RPMI7951 (cell line): ENCODE measurements at regions not wholly inside any gene's neighbourhood (a gene's known extent, or its start where the extent isn't known, plus 50 kb on each side); places are given as distances from the start of the nearest gene placed in this dataset.

Source experiments
- DNase-seq: peaks from one replicate; pipeline ENCODE4 v3.0.0-alpha.2; 2012; ENCODE audit warnings: low read depth

DNA sequence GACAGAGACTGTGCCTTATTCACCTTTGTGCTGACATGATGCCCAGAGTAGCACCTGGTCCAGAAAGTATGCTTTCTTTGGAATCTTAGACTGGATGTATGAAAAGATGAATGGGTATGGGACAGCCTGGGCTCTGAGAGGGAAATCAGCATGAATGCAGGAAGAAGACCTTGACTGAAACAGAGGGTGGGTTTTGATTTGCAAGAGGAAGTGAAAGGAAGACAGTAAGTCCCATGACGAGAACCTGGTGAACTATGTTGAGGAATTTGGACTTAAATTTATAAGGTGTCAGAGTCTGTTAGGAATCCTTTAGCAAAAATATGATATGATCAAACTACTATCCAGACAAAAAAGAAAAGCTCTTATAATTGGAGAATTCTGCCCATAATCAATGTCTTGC, 301.9 kb downstream of the SPRY2 start:
- no peak for DNase-seq

DNA sequence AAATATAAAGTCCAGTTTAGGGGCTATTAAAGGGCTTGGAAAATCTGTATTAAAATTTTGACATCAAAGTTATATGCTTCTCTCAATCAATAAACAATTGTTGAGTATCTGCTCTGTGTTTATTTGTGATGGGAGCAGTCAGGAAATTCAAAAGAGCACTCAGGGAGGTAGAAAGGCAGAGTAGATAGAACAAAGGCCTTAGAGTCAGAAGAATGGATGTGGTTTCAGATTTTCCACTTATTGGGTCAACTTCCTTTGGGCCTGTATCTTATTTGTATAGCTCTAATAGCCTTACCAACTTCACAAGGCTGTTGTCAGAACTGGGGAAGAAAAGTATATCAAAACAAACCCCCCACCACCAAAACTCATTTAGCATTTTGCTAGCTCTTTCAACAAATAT, 302.6 kb downstream of the SPRY2 start:
- DNase-seq, result no peak

DNA sequence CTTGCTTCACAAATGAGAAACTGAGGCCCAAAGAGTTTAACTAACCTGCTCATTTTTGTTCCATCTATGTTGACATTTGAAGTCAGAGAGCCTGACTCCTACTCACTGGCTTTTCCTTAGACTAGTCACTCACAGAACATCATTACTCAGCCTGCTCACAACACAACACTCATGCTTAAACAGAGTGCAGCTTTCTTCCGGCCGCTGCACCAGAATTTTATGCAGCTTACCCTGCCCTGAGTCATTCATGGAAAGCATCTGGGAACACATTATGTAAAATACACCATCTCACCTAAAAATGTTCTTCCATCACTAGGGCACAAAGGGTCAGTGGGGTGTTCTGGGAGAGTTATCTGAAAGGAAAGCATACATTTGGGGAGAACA, 303.4 kb downstream of the SPRY2 start:
- DNase-seq, result peak; percentile 91

DNA sequence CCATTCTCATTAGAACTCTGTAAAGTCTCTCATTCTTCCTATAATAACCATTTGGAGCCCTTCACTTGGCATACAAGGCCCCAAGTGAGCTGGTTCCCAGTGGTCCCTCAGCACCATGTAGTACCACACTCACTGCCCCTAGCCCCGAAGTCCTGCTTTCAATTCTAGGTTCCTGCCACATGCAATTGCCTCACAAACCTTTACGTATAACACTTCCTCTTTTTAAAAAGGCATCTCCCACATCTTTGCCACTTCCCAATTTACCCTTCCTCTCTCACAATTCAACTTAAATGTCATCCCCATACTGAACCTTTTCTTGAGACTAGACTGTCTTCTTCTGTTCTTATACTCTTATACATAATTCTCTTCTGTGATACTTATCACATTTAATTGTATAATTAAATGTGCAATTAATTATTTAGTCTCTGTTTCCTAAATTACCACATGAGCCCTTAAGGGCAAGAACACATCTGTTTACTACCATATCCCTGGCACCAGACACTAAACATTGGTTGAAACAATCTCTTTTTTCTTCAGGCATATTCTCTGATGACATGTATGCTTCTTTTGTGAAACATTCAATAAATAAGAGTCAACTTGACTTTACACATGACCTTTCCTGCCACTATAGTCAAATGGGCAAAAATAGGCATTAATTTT, 304.0 kb downstream of the SPRY2 start:
- DNase-seq, result no peak

DNA sequence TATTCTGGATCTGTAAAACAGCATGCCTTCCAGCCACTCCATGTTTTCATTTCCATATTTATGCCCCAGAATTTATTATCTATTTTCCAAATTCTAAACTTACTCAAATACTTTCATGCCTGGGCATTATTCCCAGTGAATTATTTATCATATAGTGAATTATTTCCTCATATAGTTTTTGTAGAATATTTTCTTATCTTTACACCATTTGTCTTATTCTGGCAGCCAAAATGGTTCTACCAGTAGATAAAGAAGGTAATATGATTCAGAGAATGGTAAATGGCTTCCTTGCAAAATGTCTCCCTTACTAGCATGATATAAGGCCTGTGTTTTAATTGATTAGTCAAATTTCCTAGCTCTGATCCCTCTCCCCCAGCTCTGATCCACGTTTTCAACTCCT, 305.8 kb downstream of the SPRY2 start:
- no peak for DNase-seq

DNA sequence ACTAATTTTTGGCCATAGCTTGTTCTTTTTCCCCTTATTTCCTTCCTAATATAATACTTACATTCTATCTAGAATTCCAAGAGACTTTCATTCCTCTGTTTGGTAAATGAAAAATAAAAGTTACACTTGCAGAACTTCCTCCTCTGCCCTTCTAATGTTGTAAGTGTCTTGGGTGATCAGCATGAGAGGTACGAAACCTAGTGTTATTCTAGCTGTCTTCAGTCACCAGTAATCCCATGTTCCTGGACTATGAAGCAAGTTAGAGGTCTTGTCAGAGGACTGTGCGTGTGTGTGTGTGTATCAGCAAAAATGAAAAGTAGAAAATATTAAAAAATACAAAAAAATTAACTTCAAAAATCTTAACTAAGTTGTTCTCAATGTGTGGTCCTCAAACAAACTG, 307.0 kb downstream of the SPRY2 start:
- no peak for DNase-seq

DNA sequence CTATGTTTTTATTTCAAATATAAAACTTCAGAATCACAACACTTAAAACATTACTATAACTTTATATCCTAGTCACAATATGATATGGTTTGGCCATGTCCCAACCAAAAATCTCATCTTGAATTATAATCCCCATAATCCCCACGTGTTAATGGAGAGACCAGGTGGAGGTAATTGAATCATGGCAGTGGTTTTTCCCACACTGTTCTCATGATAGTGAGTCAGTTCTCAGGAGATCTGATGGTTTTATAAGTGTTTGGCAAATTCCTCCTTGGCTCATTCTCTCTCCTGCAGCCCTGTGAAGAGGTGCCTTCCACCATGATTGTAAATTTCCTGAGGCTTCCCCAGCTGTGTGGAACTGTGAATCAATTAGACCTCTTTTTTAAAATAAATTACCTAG, 307.6 kb downstream of the SPRY2 start:
- peak; percentile 47 for DNase-seq

DNA sequence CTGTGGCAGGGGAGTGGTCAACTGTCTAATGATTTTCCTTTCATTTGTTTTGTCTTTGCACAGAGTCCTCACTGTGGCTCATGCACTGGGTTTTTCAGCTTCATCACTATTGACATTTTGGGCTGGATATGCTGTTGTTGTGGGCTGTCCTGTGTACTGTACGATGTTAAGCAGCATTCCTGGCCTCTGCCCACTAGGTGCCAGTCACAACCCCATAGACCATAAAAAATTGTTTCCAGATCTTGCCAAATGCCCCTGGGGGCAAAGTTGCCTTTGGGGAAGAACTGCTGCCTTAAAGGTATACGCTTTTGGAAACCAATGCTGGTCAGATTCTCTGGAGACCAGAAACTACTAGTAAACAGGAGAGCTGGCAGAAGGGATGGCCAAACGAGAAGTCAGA, 310.4 kb downstream of the SPRY2 start:
- peak; percentile 87 for DNase-seq

DNA sequence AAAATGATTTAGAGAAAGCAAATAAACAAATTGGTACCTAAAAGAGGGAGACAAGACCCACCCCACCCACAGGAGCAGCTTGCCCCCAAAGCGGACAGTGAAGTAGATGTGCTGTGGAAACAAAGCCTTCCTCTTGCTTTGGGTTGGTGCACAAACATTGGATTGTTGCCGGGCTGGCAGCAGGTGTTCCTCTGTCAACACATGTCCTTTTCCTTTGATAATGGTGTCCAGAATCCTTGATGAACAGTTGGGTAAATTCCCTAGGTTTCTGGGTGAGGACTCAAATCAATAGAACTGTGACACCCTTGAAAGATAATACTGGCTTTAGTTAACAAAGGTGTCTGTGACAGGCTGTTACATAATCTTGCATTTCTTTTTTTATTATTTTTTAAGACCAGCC, 311.8 kb downstream of the SPRY2 start:
- DNase-seq, result no peak

DNA sequence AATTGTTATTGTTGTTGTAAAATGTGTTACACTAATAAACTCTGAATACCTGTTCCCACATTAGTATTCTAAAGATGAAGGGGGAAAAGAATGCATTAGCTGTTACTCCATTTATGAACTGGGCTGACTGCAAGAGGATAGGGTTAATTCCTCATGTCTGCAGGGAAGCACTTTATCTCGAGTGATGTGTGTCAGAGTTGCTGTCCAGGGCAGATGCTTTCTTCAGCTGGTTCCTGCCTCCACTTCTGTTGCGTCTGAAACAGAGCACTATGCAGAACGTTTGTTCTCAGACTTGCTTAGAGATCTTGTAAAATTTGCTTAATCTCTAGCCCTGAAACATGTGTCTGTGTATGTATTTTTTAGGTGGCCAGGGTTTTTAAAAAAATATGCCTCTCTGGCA, 318.8 kb downstream of the SPRY2 start:
- DNase-seq, result no peak

DNA sequence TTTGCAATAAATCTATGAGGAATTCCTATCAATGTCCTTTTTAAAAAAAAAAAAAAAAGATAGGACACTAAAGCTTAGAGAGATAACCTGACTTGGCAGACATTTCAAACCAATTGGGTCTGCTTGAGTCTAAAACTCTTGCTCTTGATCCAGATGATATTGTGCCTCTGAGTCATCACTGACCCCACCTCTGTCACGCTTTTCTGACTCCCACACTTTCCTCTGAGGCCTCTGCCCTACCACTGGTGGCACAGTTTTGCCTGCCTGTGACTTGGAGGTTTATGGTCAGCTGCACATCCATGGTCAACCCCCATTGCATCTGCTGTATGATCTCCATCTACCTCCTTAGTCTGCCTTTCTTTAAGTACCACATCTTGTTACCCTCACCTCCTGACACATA, 328.7 kb downstream of the SPRY2 start:
- DNase-seq, result peak; percentile 87

DNA sequence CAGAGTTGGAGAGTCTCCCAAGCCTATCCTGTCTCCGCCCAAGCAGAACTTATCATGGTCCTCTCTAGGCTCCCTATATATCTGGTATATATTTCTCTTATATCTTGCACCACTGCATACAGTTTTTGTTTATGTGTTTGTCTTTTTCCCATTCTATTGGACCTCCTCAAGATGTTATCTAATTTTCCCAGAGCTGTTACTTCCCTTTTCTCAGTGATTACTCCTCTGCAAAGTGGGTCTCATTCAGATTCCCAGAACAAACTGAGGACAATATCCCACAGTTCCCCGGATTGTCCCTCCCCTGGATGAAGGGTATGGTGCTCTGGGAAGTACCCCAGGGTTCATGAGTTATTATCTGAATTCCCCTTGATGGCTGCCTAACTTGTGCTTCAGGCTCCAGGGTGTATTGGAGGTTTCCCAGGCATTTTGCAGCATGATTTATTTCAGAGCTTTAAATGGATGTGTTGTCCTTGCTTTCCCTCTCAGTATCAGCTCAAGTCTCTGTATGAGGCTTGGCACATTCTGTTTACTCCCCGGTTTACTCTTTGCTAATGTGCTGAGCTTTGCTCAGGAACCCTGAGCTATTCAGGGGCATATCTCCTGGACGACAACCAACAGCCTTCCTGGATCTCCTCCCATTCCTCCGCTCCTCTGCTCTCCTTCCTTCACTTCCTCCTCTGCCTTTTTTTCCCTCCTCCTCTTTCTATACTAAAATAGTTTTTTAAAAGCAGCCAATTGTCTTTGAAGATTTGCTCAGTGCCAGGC, 329.3 kb downstream of the SPRY2 start:
- peak; percentile 64 for DNase-seq

DNA sequence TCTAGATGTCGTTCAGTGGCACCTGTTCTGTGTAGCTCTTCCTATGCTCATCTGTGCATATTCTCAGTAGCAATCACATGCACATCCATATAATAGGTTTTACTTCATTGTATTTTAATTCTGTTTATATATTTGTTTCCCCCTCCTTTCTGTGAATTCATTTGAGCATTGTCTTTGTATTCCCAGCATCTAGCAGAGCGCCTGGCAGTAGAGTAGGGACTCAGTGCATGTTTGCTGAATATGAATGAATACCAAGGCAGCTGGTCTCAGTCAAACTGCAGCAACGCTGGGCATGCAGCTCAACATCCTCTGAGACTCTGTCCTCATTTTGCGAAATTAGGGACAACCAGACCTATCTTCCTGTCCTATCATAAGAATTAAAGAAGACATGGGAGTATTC, 330.1 kb downstream of the SPRY2 start:
- no peak for DNase-seq

DNA sequence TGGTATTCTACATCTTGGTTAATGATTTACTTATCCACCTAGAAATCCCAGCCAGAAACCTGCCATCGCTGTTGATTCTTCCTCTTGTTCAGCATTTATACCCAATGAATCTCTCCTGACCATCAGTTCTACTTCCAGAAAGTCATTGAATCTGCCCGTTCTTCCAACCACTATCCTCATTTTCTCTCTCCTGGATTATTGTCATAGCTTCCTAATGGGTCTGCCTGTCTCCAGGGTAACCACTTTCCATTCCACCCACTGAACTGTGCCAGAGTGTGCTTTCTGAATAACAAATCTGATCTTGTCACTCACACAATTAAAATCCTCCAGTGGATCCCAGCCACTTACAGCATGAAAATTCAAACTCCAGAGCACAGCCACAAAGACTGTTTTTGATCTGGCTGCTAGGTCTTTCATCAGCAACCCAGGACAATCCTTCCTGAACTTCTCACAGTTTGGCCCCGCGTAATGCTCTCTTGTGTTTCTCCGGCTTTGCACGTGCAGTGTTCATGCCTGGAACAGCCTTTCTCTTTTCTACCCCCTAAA, 330.6 kb downstream of the SPRY2 start:
- DNase-seq, result no peak

DNA sequence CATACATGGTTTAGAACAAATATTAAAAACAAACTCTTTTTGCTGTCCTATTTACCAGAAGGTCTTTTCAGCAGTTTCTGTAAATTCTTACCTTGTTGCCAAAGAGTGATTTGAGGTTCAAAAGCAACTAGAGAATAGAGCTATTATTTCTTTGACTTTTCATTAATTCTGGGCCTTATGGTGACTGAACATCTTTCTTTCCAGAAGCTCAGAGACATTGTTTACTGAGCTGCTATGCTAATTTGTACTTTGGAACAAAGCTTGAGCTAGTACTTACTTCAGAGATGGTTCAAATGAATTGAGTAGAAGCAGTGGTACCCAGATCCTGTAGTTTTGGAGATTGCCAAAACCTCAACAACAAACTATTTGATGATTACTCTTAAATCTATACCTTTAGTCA, 331.2 kb downstream of the SPRY2 start:
- DNase-seq, result no peak

DNA sequence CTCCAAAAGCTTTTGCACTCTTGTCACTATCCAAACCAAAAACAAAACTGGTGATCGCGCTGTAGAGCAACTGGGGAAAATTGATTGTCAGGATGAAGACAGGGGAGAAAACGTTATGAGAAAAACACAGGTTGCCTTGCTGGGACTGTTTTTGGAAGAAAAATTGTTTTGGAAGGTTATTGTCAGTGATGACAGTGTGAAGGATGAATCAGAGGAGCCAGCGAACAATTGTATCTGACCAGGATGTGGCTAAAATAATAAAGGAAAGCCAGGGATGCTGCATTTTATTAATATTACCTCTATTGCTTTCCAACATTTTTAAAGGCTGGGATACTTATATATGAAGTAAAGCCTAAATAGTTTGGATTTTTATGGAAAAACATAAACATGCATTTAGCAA, 334.0 kb downstream of the SPRY2 start:
- no peak for DNase-seq

DNA sequence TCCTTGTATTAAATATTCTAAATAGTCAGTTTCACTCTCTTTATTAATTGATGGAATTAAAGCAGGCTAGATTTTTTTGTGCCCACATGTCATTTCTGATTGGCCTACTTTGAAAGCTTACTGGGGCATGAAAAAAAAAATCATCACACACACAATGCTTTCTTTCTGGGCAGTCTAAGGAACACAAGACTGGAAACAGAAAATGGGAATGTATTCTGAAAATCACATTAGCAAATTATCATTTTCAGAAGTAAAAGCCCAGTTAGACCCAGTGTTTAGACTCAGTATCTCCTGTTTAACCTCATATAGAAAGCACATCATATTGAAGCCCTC, 339.4 kb downstream of the SPRY2 start:
- no peak for DNase-seq

DNA sequence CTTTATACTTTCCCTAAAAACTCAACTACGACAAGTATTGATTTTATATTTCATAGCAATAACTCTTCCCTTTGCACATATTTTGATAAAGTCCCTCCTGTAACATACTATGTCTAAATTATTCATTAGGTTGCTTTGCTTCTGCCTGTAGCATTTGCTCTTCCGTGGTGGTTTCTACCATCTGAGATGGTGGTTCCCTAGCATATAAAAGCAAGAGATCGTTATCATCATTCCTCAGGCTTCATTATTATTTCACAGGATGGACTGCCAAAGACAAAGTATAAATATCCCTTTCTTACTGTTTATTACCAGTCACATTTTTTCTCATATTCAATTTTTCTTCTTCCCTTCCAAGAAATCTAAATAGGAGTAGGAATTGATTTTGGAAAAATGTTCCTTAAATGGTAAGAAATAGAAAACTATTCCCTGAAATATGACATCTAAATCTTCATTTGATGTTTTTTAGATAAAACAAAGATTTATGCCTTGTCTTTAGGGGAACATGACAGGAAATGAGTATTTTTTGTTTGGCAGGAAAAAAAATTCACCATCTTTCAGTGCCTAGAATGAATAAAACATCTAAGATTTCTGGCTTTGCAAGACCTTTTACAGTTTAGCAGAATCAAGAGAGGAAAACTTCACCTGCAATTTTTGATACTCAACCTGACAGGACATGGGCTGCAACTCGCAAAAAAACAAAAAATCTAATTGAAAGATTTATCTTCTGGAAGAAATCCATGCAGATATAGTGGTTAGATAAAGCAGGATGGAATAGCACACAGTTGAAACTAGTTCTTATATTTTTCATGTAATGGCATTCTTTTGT, 340.0 kb downstream of the SPRY2 start:
- peak; percentile 48 for DNase-seq

DNA sequence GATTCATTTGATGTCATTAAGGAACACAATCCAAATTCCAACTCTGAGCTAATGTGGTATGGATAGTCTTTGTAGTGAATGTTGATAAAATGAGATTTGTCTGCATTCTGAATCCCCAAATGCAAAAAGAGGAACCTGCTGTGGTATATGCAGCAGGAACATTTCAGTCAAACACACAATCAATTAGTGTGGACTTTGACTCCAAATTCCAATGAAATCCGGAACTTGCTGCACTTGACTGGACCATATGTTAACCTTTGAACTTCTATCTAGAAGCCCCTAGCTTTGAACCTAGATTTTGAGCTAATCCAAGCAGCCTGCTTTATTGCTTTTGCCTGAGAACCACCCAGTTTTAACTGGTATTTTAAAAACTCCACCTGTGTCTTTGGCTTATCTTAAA, 341.3 kb downstream of the SPRY2 start:
- no peak for DNase-seq

DNA sequence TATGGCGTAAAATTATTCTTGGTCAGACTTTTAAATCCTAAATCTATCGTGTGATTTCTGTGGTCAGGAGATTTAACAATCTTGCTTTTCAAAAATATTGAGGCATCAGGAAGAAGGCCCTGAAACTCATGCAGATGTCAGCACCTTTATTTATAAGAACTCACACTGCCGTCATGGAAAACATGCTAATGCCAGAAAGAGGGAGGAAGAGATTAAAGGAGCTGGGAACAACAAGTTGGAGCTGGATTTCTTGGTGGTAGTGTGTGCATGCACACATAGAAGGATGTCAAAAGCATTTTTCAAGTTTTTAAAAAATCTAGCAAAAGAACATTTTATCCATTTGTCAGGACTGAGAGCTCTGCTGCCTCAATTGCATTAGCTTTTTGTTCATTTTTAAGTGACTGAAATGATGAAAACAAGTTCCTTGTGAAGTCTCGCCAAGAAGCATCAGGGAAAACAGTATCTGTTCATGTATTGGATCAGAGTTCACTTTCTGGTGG, 342.5 kb downstream of the SPRY2 start:
- no peak for DNase-seq

DNA sequence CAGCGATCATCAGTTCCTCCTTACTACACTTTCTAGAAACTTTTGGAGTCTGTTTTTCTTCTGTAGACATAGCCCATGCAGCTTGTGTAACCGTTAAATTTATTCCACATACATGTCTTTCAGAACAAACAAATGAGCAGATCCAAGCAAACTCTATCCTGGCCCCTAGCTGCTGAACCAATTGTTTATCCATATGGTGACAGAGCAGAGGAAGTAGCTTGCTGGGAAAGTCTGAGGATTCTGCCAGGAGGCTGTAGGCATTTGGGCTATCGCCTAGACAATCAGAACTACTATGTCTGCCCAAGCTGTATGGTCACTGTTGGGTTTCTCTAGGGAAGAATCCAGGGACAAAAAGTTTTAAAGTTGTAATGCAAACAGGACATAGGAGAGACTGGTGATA, 343.7 kb downstream of the SPRY2 start:
- no peak for DNase-seq

DNA sequence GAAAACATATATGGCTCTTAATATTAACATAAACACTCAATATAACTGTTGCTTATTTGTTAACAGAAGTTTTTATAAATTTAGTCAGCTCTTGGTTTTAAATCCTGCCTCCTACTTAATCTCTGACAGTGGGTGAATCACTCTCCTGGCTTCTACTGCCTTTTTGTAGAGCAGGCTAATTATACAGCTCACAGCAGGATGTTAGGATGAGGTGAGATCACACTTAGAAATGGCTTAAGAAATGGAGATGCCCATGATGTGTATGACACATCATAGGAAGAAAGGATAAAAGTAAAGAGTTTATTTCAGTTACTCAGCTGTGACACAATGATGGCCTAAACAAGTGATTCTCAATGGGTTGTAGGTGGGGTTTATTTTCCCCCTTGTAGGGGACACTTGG, 345.6 kb downstream of the SPRY2 start:
- DNase-seq, result peak; percentile 79

DNA sequence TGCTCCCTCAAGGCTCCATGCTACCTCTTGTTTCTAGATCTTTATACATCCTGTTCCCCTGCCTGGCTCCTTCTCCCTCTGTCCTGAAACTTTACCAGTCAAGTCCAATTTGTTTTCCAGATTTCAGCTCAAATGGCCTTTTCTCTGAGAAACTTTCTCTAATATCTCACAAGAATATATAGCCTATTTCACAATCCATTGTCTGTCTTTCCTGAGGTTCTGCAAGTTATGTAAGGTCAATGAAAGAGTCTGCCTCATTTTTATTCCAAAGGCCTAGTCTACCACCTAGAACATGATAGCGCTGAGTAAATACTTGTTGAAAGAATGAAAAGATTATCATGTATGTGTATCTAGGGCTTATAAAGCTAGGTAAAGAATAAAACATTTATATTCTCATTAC, 348.8 kb downstream of the SPRY2 start:
- DNase-seq, result no peak
